ENCODE measurements at regions not wholly inside any gene's neighbourhood (a gene's known extent, or its start where the extent isn't known, plus 50 kb on each side); places are given as distances from the start of the nearest gene placed in this dataset.

- TF ChIP-seq CTCF (conservative IDR thresholded peaks at IDR 0.05 in 1 of 2, IDR thresholded peaks at IDR 0.05 in 1 of 2; ENCODE audit: low read depth in 1 of 2, low read length in 2 of 2) (no peak), EZH2 (IDR thresholded peaks at IDR 0.05; ENCODE audit: low read length, missing control alignments) (no peak)
These were observed 276.3 kb upstream of the MSX2 start for GRCh38 chr5:174448041-174448440.
